ENCODE measurements at regions not wholly inside any gene's neighbourhood (a gene's known extent, or its start where the extent isn't known, plus 50 kb on each side); places are given as distances from the start of the nearest gene placed in this dataset.

DNA sequence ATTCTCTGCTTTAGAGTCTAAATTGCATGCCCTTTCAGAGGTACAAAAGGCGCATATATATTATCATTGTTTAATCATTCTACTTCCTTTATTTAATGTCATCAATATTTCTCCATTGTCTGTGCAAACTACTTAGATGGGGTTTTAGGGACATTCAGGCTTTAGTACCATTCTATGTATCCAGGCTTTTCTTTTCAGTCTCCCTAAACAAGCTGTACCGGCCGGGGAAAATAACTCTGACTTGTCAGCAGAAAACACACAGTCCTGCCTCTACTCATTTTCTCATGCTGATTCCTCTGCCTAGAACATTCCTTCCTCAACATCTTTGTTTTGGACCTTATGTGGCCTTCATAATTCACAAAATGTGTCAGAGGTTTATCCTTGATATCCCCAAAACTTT lies 392.1 kb upstream of the DAB2 start:
- TF ChIP-seq POLR2A (IDR thresholded peaks at IDR 0.05): no peak
- TF ChIP-seq, protein P1, sequence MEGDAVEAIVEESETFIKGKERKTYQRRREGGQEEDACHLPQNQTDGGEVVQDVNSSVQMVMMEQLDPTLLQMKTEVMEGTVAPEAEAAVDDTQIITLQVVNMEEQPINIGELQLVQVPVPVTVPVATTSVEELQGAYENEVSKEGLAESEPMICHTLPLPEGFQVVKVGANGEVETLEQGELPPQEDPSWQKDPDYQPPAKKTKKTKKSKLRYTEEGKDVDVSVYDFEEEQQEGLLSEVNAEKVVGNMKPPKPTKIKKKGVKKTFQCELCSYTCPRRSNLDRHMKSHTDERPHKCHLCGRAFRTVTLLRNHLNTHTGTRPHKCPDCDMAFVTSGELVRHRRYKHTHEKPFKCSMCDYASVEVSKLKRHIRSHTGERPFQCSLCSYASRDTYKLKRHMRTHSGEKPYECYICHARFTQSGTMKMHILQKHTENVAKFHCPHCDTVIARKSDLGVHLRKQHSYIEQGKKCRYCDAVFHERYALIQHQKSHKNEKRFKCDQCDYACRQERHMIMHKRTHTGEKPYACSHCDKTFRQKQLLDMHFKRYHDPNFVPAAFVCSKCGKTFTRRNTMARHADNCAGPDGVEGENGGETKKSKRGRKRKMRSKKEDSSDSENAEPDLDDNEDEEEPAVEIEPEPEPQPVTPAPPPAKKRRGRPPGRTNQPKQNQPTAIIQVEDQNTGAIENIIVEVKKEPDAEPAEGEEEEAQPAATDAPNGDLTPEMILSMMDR (IDR thresholded peaks at IDR 0.05): no peak
